WTC11 (cell line): ENCODE measurements at regions not wholly inside any gene's neighbourhood (a gene's known extent, or its start where the extent isn't known, plus 50 kb on each side); places are given as distances from the start of the nearest gene placed in this dataset.

Experiments
- ATAC-seq: fragments of 200-7000 bp; cut with Tn5 transposase; 2 replicates; pipeline ENCODE4 v1.10.0; 2021; ENCODE audit warnings: mild to moderate bottlenecking, moderate library complexity
- CTCF ChIA-PET: fragments of 300-600 bp; sonication (Branson Sonifier 250); formaldehyde crosslinking; loops from one replicate; lab custom pipeline; 2021; ENCODE audit warnings: antibody characterized with exemption; lab: Charles Lee
- POLR2A ChIA-PET: fragments of 350-600 bp; sonication (Branson Sonifier 250); formaldehyde crosslinking; loops from one replicate; lab custom pipeline; 2021; ENCODE audit warnings: antibody characterized with exemption; lab: Charles Lee
- DNase-seq: peaks from one replicate; pipeline ENCODE4 v3.0.0; 2021; ENCODE audit warnings: low spot score
- H3K27ac Mint-ChIP-seq: 2 replicates; pipeline ENCODE4 v1.8.0; 2021; ENCODE audit warnings: mixed read lengths
- H3K27me3 Mint-ChIP-seq: 2 replicates; pipeline ENCODE4 v1.8.0; 2021; ENCODE audit warnings: low read depth, mild to moderate bottlenecking, moderate library complexity, mixed read lengths
- H3K36me3 Mint-ChIP-seq: 2 replicates; pipeline ENCODE4 v1.8.0; 2021; ENCODE audit warnings: mixed read lengths
- H3K4me1 Mint-ChIP-seq: 2 replicates; pipeline ENCODE4 v1.8.0; 2022; ENCODE audit warnings: mixed read lengths
- H3K4me3 Mint-ChIP-seq: 2 replicates; pipeline ENCODE4 v1.8.0; 2021; ENCODE audit warnings: mild to moderate bottlenecking, moderate library complexity, mixed read lengths
- H3K9me3 Mint-ChIP-seq: 2 replicates; pipeline ENCODE4 v1.8.0; 2021; ENCODE audit warnings: mixed read lengths
- CDX4 ChIP-seq: fragments of 250-450 bp; sonication (Bioruptor Pico); IDR thresholded peaks from 2 replicates; pipeline ENCODE4 v1.9.0; 2021; ENCODE audit warnings: moderate library complexity, mild to moderate bottlenecking, inconsistent platforms, borderline replicate concordance
- CREM ChIP-seq: sonication (generic); formaldehyde crosslinking; IDR thresholded peaks from 2 replicates; pipeline ENCODE4 v1.8.1; 2022; ENCODE audit warnings: mild to moderate bottlenecking, missing genetic modification reagents, moderate library complexity
- FOXP4 ChIP-seq: sonication (generic); formaldehyde crosslinking; IDR thresholded peaks from 2 replicates; pipeline ENCODE4 v1.8.0; 2022; ENCODE audit warnings: mild to moderate bottlenecking, missing genetic modification reagents
- IRF2 ChIP-seq: sonication (generic); formaldehyde crosslinking; IDR thresholded peaks from 2 replicates; pipeline ENCODE4 v1.8.0; 2022; ENCODE audit warnings: low read depth, missing genetic modification reagents, borderline replicate concordance
- JUN ChIP-seq: sonication (generic); formaldehyde crosslinking; IDR thresholded peaks from 2 replicates; pipeline ENCODE4 v1.8.0; 2023; ENCODE audit warnings: mild to moderate bottlenecking, missing genetic modification reagents
- MXD4 ChIP-seq: fragments of 250-450 bp; sonication (Bioruptor Pico); IDR thresholded peaks from 2 replicates; pipeline ENCODE4 v1.8.0; 2021; ENCODE audit warnings: mild to moderate bottlenecking, moderate library complexity, borderline replicate concordance
- NR1H2 ChIP-seq: sonication (generic); formaldehyde crosslinking; IDR thresholded peaks from 2 replicates; pipeline ENCODE4 v1.9.0; 2021; ENCODE audit warnings: mild to moderate bottlenecking, moderate library complexity, missing genetic modification reagents
- NR2C2 ChIP-seq: sonication (generic); formaldehyde crosslinking; IDR thresholded peaks from 2 replicates; pipeline ENCODE4 v1.8.0; 2022; ENCODE audit warnings: mild to moderate bottlenecking, missing genetic modification reagents
- RORB ChIP-seq: fragments of 250-450 bp; sonication (Bioruptor Pico); IDR thresholded peaks from 2 replicates; pipeline ENCODE4 v1.9.0; 2021; ENCODE audit warnings: mild to moderate bottlenecking
- SMAD4 ChIP-seq: sonication (generic); formaldehyde crosslinking; IDR thresholded peaks from 2 replicates; pipeline ENCODE4 v1.8.0; 2022; ENCODE audit warnings: mild to moderate bottlenecking, missing genetic modification reagents
- TCF7 ChIP-seq: sonication (generic); formaldehyde crosslinking; IDR thresholded peaks from 2 replicates; pipeline ENCODE4 v1.8.0; 2022; ENCODE audit warnings: mild to moderate bottlenecking, low read depth, missing genetic modification reagents, moderate library complexity
- TP53 ChIP-seq: sonication (generic); formaldehyde crosslinking; IDR thresholded peaks from 2 replicates; pipeline ENCODE4 v1.8.1; 2023; ENCODE audit warnings: mild to moderate bottlenecking, missing genetic modification reagents
- ZNF263 ChIP-seq: sonication (generic); formaldehyde crosslinking; IDR thresholded peaks from 2 replicates; pipeline ENCODE4 v1.8.1; 2022; ENCODE audit warnings: low read depth, mild to moderate bottlenecking, moderate library complexity, missing genetic modification reagents
- ZNF317 ChIP-seq: sonication (generic); formaldehyde crosslinking; IDR thresholded peaks from 2 replicates; pipeline ENCODE4 v1.8.1; 2023; ENCODE audit warnings: low read depth, mild to moderate bottlenecking, moderate library complexity, missing genetic modification reagents, borderline replicate concordance
- ZNF396 ChIP-seq: fragments of 250-450 bp; sonication (Bioruptor Pico); IDR thresholded peaks from 2 replicates; pipeline ENCODE4 v1.8.0; 2021; ENCODE audit warnings: mild to moderate bottlenecking, moderate library complexity, borderline replicate concordance
- ZNF423 ChIP-seq: fragments of 250-450 bp; sonication (Bioruptor Pico); IDR thresholded peaks from 2 replicates; pipeline ENCODE4 v2.1.2; 2022; ENCODE audit warnings: mild to moderate bottlenecking, moderate library complexity
- ZNF425 ChIP-seq: fragments of 250-450 bp; sonication (Bioruptor Pico); conservative IDR thresholded peaks from 2 replicates; pipeline ENCODE4 v1.9.0; 2021; ENCODE audit warnings: mild to moderate bottlenecking
- ZNF671 ChIP-seq: fragments of 250-450 bp; sonication (Bioruptor Pico); IDR thresholded peaks from 2 replicates; pipeline ENCODE4 v1.8.0; 2021; ENCODE audit warnings: mild to moderate bottlenecking
- TF ChIP-seq, protein P1 (sequence below): sonication (generic); formaldehyde crosslinking; conservative IDR thresholded peaks from 2 replicates; pipeline ENCODE4 v1.8.1; 2022; ENCODE audit warnings: mild to moderate bottlenecking, missing genetic modification reagents
- TF ChIP-seq, protein P2 (sequence below): sonication (generic); formaldehyde crosslinking; IDR thresholded peaks from 2 replicates; pipeline ENCODE4 v1.8.1; 2022; ENCODE audit warnings: missing genetic modification reagents, borderline replicate concordance

GRCh38 chr18:73684647-73685046 lies 463.0 kb downstream of the FBXO15 start:
- no peak for DNase-seq
- no peak for ATAC-seq
- POLR2A ChIA-PET, result no interaction called here
- Mint-ChIP-seq H3K36me3 (no peaks in the 10 kb centered on the region), H3K4me1 (peaks cover 19% of the 10 kb centered on the region), H3K9me3 (no peaks in the 10 kb centered on the region), H3K27ac (no peak overlapping the region), H3K27me3 (no peaks in the 10 kb centered on the region), H3K4me3 (no peak overlapping the region)
- CTCF ChIA-PET, result no interaction called here
- TF ChIP-seq, protein P1, sequence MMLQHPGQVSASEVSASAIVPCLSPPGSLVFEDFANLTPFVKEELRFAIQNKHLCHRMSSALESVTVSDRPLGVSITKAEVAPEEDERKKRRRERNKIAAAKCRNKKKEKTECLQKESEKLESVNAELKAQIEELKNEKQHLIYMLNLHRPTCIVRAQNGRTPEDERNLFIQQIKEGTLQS (CRISPR knock-in tag), result no peak
- no peak for TF ChIP-seq FOXP4 (CRISPR knock-in tag)

DNA sequence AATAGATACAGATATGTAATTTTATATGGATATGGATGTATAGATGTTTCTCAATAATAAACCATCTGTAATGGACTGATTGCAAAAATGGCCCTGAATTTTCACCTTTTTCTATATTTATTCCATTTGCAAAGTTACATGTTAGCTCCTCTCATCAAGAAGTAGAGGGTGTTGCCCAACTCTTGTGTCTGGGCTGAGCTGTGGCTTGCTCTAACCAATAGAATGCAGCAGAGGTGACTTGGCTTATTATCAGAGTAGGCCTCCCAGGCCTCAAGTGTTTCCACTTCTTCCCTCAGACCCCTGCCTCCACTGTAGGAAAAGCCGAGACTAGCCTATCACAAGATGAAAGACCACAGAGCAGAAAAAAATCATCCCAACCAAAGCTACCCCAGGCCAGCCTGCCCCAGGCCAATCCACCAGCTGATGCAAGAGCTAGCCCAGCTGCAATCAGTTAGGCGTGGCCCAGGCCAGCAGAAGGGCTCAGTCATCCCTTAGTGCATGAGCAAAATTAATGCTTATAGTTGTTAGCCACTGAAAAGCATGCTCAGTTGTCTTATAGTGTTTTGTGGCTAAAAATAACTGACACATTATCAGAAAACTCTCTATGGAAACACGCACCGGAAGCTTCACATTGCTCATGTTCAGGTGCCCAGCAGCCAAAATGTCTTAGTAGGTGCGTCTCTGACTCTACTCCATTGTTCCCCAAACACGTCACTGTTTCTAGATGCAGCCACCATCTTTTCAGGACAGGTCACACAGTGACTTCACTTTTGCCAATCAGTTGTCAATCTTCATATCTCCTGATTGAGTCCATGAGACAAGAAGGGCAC lies 464.0 kb downstream of the FBXO15 start:
- H3K36me3 Mint-ChIP-seq, result no peaks in the 10 kb centered on the region
- ChIA-PET CTCF (no interaction called here), POLR2A (no interaction called here)
- no peak overlapping the region for H3K27ac Mint-ChIP-seq
- DNase-seq, result no peak
- no peaks in the 10 kb centered on the region for H3K9me3 Mint-ChIP-seq
- H3K4me1 Mint-ChIP-seq, result peaks cover 9% of the 10 kb centered on the region
- no peaks in the 10 kb centered on the region for H3K27me3 Mint-ChIP-seq
- no peak overlapping the region for H3K4me3 Mint-ChIP-seq
- no peak for ATAC-seq
- TF ChIP-seq TCF7 (CRISPR knock-in tag) (no peak), CDX4 (no peak), ZNF423 (CRISPR knock-in tag) (no peak), ZNF317 (CRISPR knock-in tag) (no peak), JUN (CRISPR knock-in tag) (no peak), ZNF425 (CRISPR knock-in tag) (no peak), RORB (CRISPR knock-in tag) (no peak), MXD4 (no peak), NR1H2 (no peak), NR2C2 (CRISPR knock-in tag) (no peak), IRF2 (CRISPR knock-in tag) (no peak), ZNF263 (CRISPR knock-in tag) (no peak), ZNF396 (CRISPR knock-in tag) (no peak), TP53 (CRISPR knock-in tag) (no peak), CREM (no peak), ZNF671 (CRISPR knock-in tag) (no peak), SMAD4 (CRISPR knock-in tag) (no peak)
- TF ChIP-seq, protein P2, sequence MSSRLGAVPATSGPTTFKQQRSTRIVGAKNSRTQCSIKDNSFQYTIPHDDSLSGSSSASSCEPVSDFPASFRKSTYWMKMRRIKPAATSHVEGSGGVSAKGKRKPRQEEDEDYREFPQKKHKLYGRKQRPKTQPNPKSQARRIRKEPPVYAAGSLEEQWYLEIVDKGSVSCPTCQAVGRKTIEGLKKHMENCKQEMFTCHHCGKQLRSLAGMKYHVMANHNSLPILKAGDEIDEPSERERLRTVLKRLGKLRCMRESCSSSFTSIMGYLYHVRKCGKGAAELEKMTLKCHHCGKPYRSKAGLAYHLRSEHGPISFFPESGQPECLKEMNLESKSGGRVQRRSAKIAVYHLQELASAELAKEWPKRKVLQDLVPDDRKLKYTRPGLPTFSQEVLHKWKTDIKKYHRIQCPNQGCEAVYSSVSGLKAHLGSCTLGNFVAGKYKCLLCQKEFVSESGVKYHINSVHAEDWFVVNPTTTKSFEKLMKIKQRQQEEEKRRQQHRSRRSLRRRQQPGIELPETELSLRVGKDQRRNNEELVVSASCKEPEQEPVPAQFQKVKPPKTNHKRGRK (CRISPR knock-in tag), result no peak
